Esophagus squamous epithelium (tissue), 5 donors: ENCODE measurements at regions not wholly inside any gene's neighbourhood (a gene's known extent, or its start where the extent isn't known, plus 50 kb on each side); places are given as distances from the start of the nearest gene placed in this dataset.
A peak's percentile ranks its signal among the peaks of the same experiment; 100 is the strongest.
"Not testable (repeated sequence)": the region's sequence is repeated elsewhere in the genome, so short reads cannot be mapped to it uniquely, and the experiment has no call there.

Source experiments
- DNase-seq: peaks from one replicate; lab custom pipeline; 2025; lab: John Stamatoyannopoulos, UW
- H3K27ac ChIP-seq, 4 donors: fragments of 200-600 bp; sonication (generic); one replicate each; pipeline ENCODE4 v1.5.1; 2016 to 2019; ENCODE audit warnings: mild to moderate bottlenecking in 1 of 4
- H3K27me3 ChIP-seq, 4 donors: fragments of 200-600 bp; sonication (generic); 1 replicate in 3 of 4; 2 replicates in 1 of 4; pipeline versions ENCODE4 v1.5.1 to v1.6.0; 2017 to 2021; ENCODE audit warnings: antibody characterized with exemption in 1 of 4
- H3K36me3 ChIP-seq, 3 donors: fragments of 200-600 bp; sonication (generic); one replicate each; pipeline ENCODE4 v1.5.1; 2016 to 2019
- H3K4me1 ChIP-seq, 3 donors: fragments of 200-600 bp; sonication (generic); one replicate each; pipeline ENCODE4 v1.5.1; 2017 to 2019
- H3K4me3 ChIP-seq, 4 donors: fragments of 200-600 bp; sonication (generic); 1 replicate in 3 of 4; 2 replicates in 1 of 4; pipeline ENCODE4 v1.5.1; 2016 to 2019; ENCODE audit warnings: mild to moderate bottlenecking in 2 of 4, moderate library complexity in 1 of 4
- H3K9me3 ChIP-seq, 3 donors: fragments of 200-600 bp; sonication (generic); one replicate each; pipeline ENCODE4 v1.5.1; 2016 to 2019
- CTCF ChIP-seq, 6 experiments: fragments of 450-650 bp in 4 of 6; fragments of 200-600 bp in 2 of 6; sonication (generic) in 2 of 6; IDR thresholded peaks; one replicate each; pipeline ENCODE4 v1.5.1; 2016 to 2019; ENCODE audit warnings: antibody characterized with exemption in 6 of 6, mild to moderate bottlenecking in 4 of 6, moderate library complexity in 4 of 6
- WGBS, 2 donors: methylation state at CpG; one replicate each; pipeline ENCODE4 v1.1.5; 2018; 5-methylcytosine and 5-hydroxymethylcytosine counted together
- intact Hi-C: fragments of 100-400 bp; cut with DNase I; formaldehyde crosslinking; loops from one replicate; pipeline ENCODE4 v1.15.0; 2022
- donor health status: DM: yes; HTN: yes; CAD: no.

- H3K4me3 ChIP-seq, H3K27me3 ChIP-seq, H3K4me1 ChIP-seq, H3K36me3 ChIP-seq, H3K9me3 ChIP-seq, intact Hi-C loops, H3K27ac ChIP-seq, DNase-seq: not testable (repeated sequence)
- WGBS, 2 donors = 54 to 61% methylated on average over 2 of the region's 4 CpGs
Measured at GRCh38 chr2:94576486-94576885, 294.7 kb upstream of the TEKT4 start.

GRCh38 chr2:94577160-94577559, 294.1 kb upstream of the TEKT4 start:
- DNase-seq, H3K27ac ChIP-seq, H3K4me1 ChIP-seq, H3K9me3 ChIP-seq, H3K27me3 ChIP-seq, H3K36me3 ChIP-seq, H3K4me3 ChIP-seq, intact Hi-C loops: not testable (repeated sequence)
- 48 to 50% methylated on average over 7 of the region's 10 CpGs for WGBS, 2 donors

- WGBS, 2 donors = 84 to 90% methylated on average over 6 of the region's 6 CpGs
- H3K27me3 ChIP-seq, H3K4me3 ChIP-seq, intact Hi-C loops, H3K27ac ChIP-seq, DNase-seq, H3K9me3 ChIP-seq, H3K36me3 ChIP-seq, H3K4me1 ChIP-seq: not testable (repeated sequence)
Measured at GRCh38 chr2:94579221-94579620, 292.0 kb upstream of the TEKT4 start.

- DNase-seq, H3K36me3 ChIP-seq, H3K4me3 ChIP-seq, H3K27ac ChIP-seq, H3K4me1 ChIP-seq, intact Hi-C loops, H3K9me3 ChIP-seq, H3K27me3 ChIP-seq: not testable (repeated sequence)
- WGBS, 2 donors = 28 to 46% methylated on average over 7 to 8 of the region's 8 CpGs
Measured at GRCh38 chr2:94583081-94583723, 288.0 kb upstream of the TEKT4 start.

GRCh38 chr2:94584569-94584968, 286.7 kb upstream of the TEKT4 start:
- H3K36me3 ChIP-seq, intact Hi-C loops, H3K4me3 ChIP-seq, H3K27me3 ChIP-seq, H3K9me3 ChIP-seq, H3K4me1 ChIP-seq, DNase-seq, H3K27ac ChIP-seq: not testable (repeated sequence)
- no CpG with 5 or more reads among the region's 1 CpG for WGBS, 2 donors

GRCh38 chr2:94586032-94586982, 284.9 kb upstream of the TEKT4 start:
- intact Hi-C loops, H3K27me3 ChIP-seq, H3K36me3 ChIP-seq, DNase-seq, H3K4me1 ChIP-seq, H3K9me3 ChIP-seq, H3K27ac ChIP-seq, H3K4me3 ChIP-seq: not testable (repeated sequence)
- WGBS, 2 donors = 44 to 47% methylated on average over 3 of the region's 14 CpGs
- peak in 2 of 6 experiments; percentile 30 to 35 for TF ChIP-seq CTCF (IDR thresholded peaks at IDR 0.05)

- H3K4me1 ChIP-seq, DNase-seq, H3K27me3 ChIP-seq, intact Hi-C loops, H3K27ac ChIP-seq, H3K9me3 ChIP-seq, H3K36me3 ChIP-seq, H3K4me3 ChIP-seq: not testable (repeated sequence)
- 72 to 77% methylated on average over 2 to 9 of the region's 9 CpGs for WGBS, 2 donors
Measured at GRCh38 chr2:94587042-94587441, 284.2 kb upstream of the TEKT4 start.

- intact Hi-C loops, DNase-seq, H3K36me3 ChIP-seq, H3K4me1 ChIP-seq, H3K9me3 ChIP-seq, H3K27ac ChIP-seq, H3K27me3 ChIP-seq, H3K4me3 ChIP-seq: not testable (repeated sequence)
- WGBS, 2 donors = 62 to 74% methylated on average over 5 to 9 of the region's 12 CpGs
Measured at GRCh38 chr2:94594019-94594836, 277.0 kb upstream of the TEKT4 start.

GRCh38 chr2:94595956-94596355, 275.3 kb upstream of the TEKT4 start:
- H3K9me3 ChIP-seq, H3K4me1 ChIP-seq, DNase-seq, H3K36me3 ChIP-seq, H3K27ac ChIP-seq, H3K27me3 ChIP-seq, intact Hi-C loops, H3K4me3 ChIP-seq: not testable (repeated sequence)
- WGBS, 2 donors = 72 to 73% methylated on average over 6 of the region's 6 CpGs

- H3K27me3 ChIP-seq, H3K9me3 ChIP-seq, H3K4me3 ChIP-seq, H3K4me1 ChIP-seq, H3K27ac ChIP-seq, intact Hi-C loops, DNase-seq, H3K36me3 ChIP-seq: not testable (repeated sequence)
- 40 to 46% methylated on average over 5 to 7 of the region's 9 CpGs for WGBS, 2 donors
Measured at GRCh38 chr2:94598075-94598713, 273.0 kb upstream of the TEKT4 start.

GRCh38 chr2:94600929-94601328, 270.3 kb upstream of the TEKT4 start:
- H3K27me3 ChIP-seq, intact Hi-C loops, DNase-seq, H3K27ac ChIP-seq, H3K4me3 ChIP-seq, H3K36me3 ChIP-seq, H3K4me1 ChIP-seq, H3K9me3 ChIP-seq: not testable (repeated sequence)
- no CpG with 5 or more reads among the region's 4 CpGs for WGBS, 2 donors
